Hematopoietic multipotent progenitor cell treated with erythropoietin and hydrocortisone succinate and interleukin-3 and kit ligand, for 4 days (in vitro differentiated cells): ENCODE measurements at regions not wholly inside any gene's neighbourhood (a gene's known extent, or its start where the extent isn't known, plus 50 kb on each side); places are given as distances from the start of the nearest gene placed in this dataset.

ENCODE experiments used
- DNase-seq: peaks from one replicate; pipeline ENCODE4 v3.0.0-alpha.2; 2015

DNA sequence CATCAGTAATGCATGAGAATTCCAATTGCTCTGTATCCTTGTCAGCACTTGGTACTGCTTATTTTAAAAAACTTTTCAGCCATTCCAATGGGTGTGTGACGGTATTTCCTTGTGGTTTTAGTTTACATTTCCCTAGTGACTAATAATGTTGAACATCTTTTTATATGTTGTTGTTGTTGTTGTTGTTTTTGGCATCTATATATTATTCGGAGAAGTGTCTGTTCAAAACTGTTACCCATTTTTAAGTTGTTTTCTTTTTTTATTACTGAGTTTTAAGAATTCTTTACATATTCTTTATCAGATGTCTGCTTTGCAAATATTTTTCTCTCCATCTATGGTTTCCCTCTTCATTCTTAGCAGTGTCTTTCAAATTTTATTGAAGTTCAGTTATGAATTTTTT lies 231.1 kb upstream of the POU3F1 start:
- DNase-seq = no peak

- DNase-seq = no peak
Observed at GRCh38 chr1:38275960-38276359, 229.4 kb upstream of the POU3F1 start.

DNA sequence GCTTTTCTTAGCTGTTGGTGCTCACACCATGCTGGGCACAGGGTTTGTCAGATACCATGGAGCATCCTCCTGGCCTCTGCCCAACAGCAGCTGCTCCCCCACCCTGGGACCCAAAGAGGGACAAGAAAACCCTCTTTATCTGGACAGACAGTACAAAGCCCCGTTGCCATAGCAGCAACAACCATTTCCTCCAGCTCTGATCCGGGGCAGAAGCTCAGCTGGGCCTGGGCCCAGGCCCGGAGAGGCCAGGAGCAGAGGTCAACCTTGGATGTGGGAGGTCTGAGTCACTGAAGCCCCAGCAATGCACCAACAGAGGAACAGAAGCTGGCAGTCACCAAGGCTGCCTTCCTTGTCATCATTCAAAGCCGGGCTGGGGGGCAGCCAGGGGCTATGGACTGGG lies 228.4 kb upstream of the POU3F1 start:
- DNase-seq = no peak

DNA sequence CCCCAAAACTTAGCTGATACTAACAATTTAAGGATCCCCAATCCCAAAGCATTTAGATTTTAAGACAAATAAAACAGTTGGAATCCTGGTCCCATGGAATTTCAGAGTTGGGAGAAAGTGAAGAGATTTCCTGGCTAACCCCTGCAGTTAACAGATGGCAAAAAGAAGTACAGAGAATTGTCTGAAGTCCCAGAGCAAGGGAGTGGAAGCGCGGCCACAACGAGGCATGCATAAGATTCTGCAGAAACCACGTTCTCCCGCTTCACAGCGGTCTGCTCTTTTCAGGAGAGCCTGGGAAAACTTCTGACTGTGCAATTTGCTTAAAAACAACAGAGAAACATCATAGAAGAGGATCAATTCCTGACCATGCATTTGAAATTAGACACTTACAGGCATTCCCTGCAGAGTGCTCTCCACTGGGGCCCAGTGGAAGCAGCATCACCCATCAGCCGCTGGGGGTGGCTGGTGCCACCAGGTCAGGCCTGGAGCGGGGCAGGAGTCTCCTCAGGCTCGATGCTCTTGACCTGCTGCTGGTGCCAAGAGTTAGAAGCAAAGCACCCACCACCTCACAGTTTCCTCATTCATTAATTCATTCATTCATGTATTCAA lies 226.7 kb upstream of the POU3F1 start:
- DNase-seq = no peak

GRCh38 chr1:38272515-38272914 lies 225.9 kb upstream of the POU3F1 start:
- no peak for DNase-seq

DNA sequence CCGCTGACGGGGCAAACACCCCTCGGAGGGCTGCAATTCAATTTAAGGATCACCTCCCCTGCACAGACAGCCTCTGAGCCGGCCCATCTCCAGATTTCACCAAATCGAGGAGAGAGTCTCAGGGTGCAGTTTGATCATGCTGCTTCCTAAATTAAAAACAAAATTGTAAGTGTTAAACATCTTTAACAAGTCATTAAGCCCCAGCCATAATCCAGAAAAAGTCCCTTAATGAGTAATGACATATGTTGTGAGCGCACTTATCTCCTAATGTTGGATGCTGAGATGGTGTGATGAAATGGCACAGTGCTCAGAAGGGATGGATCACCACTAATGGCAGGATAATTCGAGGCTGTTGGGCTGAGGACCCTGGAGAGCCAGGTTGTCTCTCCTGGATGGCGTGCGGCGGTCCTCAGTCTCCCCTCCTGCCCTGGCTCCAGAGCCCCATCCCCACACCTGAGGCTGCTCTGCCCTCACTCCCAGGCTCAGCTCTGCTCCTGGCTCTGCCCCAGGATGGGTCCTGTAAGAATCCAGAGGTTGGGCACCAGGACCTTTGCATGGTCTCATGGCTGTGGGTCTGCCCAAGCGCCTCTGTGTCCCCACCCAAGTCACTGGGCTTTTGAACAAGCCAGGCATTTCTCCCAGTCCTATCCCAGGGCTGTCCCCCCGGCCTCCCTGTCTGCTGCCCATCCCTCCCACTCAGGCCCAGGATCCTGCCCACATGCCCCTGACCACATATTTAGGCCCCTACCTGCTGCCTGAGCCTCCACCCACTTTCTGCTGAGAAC lies 224.4 kb upstream of the POU3F1 start:
- no peak for DNase-seq

GRCh38 chr1:38269923-38270848 lies 223.6 kb upstream of the POU3F1 start:
- no peak for DNase-seq

DNA sequence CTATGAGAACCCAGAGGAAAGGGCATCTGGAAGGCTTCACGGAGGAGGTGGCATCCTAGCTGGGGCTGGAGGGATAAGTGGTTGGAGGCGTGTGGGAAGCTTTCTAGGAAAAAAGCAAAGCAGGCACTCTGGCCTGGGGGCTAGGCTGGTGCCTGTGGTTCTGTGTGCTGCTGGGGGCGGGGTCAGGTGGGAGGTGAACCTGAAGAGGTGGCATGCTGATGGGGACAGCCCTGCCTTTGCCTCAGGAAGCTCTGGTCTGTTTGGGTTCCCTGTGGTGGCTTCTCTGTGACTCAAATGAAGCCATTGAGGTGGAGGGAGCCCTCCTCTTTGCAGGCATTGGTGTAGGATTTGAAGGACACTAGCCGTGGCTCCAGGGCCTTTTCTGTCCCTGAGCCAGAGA lies 221.6 kb upstream of the POU3F1 start:
- no peak for DNase-seq

GRCh38 chr1:38267037-38268036 lies 220.7 kb upstream of the POU3F1 start:
- DNase-seq = no peak

GRCh38 chr1:38266197-38266520 lies 219.6 kb upstream of the POU3F1 start:
- no peak for DNase-seq

- peak; percentile 51 for DNase-seq
Observed at GRCh38 chr1:38265293-38266196, 219.0 kb upstream of the POU3F1 start.

DNA sequence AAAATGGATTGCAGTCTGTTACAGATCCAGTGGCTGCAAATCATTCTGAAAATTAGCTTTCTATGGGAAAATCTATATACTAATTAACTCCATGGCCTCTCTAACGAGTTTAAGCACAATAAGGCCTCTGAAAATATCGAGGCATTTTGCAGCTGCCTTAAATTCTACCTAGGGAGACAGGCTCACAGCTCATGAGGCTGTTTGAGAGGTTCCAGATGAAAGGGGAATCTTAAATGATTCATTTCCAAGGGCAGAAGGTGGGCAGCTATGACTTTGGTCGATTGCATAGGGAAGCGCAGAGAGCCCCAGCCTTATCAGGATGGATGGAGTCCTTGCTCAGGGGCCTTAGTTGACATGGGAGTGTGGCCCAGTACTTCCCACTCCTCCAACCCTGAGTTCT lies 216.8 kb upstream of the POU3F1 start:
- no peak for DNase-seq

GRCh38 chr1:38261574-38261973 lies 215.0 kb upstream of the POU3F1 start:
- no peak for DNase-seq

DNA sequence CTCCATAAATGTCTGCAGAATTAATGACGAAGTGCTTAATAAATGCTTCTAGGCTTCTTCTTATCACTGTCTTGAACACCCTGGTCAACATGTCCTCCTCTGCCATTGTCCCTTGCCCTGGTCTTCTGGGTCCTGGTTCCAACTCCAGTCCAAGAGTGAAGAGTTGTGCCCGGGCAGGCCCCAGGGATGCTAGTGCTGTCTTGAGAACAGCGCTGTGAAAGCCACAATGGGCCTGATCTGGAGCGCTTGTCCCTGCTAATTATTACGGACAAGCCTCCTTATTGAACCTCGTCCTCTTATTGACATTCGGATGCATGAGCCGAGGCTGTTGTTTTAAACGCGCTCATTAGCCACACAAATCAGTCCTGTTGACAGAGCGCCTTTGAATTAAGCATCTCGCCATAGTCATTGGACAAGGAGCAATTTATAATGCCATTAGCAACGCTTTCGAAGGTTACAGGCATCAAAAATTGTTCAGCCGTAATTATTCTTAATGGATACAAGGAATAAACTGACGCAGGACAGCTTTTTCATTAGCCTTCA lies 211.6 kb upstream of the POU3F1 start:
- DNase-seq = no peak

DNA sequence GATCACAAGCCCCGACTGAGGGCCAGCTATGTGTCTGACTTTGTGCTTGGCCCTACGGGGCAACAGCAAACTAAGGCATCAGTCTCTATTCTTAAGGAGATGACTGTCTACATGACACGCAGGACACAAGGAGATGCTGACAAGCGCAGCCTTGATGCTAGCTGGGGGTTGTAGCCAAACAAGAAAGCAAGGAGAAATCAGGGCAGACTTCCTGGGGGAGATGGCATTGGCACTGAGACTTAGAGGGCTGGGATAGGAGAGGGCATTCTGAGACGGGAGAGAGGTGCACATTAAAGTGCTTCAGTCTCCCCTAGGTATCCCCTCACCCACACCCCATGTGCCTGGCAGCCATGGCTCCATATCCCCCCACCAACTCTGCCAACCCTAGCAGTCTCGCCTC lies 210.8 kb upstream of the POU3F1 start:
- DNase-seq = no peak

GRCh38 chr1:38256072-38256471 lies 209.5 kb upstream of the POU3F1 start:
- no peak for DNase-seq

DNA sequence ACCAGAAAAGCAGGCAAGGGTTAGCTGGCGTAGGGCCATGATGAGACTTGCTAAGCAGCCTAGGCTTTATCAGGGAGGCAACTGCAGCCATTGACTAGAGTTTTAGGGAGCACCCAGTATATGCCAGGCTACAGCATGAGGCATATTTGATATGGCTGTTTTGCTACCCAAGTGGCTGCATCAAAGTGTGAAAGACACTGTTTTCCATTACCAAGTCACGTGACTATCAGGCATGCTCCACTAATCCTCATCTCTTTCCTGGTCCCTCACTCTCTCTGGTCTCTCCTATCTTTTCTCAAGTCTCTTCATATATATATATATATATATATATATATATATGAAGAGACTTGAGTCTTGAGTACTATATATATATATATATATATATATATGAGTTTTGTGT lies 206.7 kb upstream of the POU3F1 start:
- no peak for DNase-seq

DNA sequence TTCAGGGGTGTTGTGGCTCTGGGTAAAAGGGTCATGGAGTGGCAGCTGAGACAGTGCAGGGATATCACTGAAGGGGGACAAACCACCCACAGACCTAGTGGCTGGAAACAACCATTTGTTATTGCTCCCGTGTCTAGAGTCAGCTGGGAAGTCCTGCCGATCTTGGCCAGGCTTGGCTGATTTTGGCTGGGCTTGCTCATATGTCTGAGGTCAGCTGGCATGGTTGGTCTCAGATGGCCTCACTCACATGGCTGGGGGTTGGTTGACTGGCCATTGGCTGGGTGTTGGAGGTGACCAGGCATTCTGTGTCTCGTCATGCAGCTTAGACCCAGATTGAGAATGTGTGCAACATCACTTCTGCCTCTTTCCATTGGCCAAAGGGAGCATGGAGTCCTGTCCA lies 203.8 kb upstream of the POU3F1 start:
- DNase-seq = no peak

DNA sequence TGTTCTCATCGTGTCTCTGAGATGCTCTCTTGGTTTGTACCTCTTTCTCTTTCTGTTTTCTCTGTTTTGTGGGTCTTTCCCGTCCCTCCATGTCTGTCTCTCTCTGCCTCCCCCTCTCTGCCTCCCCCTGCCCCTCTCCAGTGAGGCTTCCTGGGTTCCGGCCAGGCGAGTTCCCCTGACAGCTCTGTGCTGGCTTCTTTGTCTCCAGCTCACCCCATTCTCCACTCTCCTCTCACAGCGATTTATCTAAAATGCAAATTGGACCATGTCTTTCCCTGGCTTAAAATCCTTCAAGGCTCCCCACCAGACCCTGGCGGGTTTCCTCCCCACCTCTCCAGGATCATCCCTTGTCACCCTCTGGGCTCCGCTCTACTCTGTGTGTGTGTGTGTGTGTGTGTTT lies 202.4 kb upstream of the POU3F1 start:
- DNase-seq = no peak

- no peak for DNase-seq
Observed at GRCh38 chr1:38246955-38247952, 200.7 kb upstream of the POU3F1 start.
